ENCODE measurements at regions not wholly inside any gene's neighbourhood (a gene's known extent, or its start where the extent isn't known, plus 50 kb on each side); places are given as distances from the start of the nearest gene placed in this dataset.

DNA sequence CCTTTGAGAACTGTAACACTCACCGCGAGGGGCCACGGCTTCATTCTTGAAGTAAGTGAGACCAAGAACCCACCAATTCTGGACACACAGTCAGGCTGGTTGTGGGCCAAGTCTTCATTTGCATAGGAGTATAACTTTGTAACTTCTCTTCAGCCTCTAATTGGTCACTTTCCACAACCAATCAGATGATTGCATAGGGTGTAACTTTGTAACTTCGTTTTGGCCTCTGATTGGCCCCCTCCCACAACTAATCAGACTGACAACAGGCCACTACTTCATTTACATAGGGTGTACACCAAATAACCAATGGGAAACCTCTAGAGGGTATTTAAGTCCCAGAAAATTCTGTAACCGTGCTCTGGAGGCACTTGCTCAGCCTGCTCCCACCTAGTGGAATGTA, 77.5 kb upstream of the TCF4 start:
- no peak for TF ChIP-seq CTCF (IDR thresholded peaks at IDR 0.05; ENCODE audit: low read depth, low read length, poor library complexity, severe bottlenecking)
- no peak for TF ChIP-seq EZH2phosphoT487 (IDR thresholded peaks at IDR 0.05; ENCODE audit: borderline replicate concordance, low read length)
